ENCODE measurements at regions not wholly inside any gene's neighbourhood (a gene's known extent, or its start where the extent isn't known, plus 50 kb on each side); places are given as distances from the start of the nearest gene placed in this dataset.

DNA sequence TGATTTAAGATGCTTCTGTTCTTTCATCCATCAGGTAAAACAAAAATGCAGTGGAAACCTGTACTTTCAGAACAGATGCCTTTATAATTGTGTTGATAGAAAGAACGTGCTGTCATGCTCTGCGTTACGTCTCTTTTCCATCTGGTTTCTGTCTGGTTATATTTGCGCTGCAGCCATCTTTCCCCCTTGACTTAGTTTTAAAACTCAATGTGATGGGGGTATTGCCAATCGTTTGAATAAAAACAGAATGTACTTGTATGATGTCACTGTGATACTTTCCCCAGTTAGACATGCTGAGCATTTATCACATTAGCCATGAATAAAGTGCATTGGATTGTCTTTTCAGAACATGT, 508.6 kb downstream of the ADCYAP1 start:
- TF ChIP-seq POLR2A (IDR thresholded peaks at IDR 0.05) (no peak), POLR2AphosphoS5 (IDR thresholded peaks at IDR 0.05; ENCODE audit: insufficient read depth in 1 of 2, low read depth in 1 of 2) (no peak), CTCF (IDR thresholded peaks at IDR 0.05) (no peak)

GRCh38 chr18:1416074-1416473, 511.4 kb downstream of the ADCYAP1 start:
- no peaks in the 10 kb centered on the region for H3K27me3 ChIP-seq
- no peak overlapping the region for H3K27ac ChIP-seq
- no peak overlapping the region for H3K4me3 ChIP-seq
- no peaks in the 10 kb centered on the region for H3K9me3 ChIP-seq
- no peaks in the 10 kb centered on the region for H3K36me3 ChIP-seq
- DNase-seq (ENCODE audit: extremely low spot score in 2 of 2): no peak
- intact Hi-C loops (cut with DNase I): no loop called here
- no peak for TF ChIP-seq CTCF (IDR thresholded peaks at IDR 0.05)
- no peak for TF ChIP-seq POLR2A (IDR thresholded peaks at IDR 0.05)
- TF ChIP-seq POLR2AphosphoS5 (IDR thresholded peaks at IDR 0.05; ENCODE audit: insufficient read depth in 1 of 2, low read depth in 1 of 2): no peak
- H3K4me1 ChIP-seq: no peaks in the 10 kb centered on the region

More for the DNA sequence above, 508.6 kb downstream of the ADCYAP1 start:
- H3K9me3 ChIP-seq: no peaks in the 10 kb centered on the region
- no peaks in the 10 kb centered on the region for H3K36me3 ChIP-seq
- DNase-seq (ENCODE audit: extremely low spot score in 2 of 2): no peak
- H3K4me1 ChIP-seq: no peaks in the 10 kb centered on the region
- intact Hi-C loops (cut with DNase I): no loop called here
- H3K27ac ChIP-seq: no peak overlapping the region
- H3K4me3 ChIP-seq: no peak overlapping the region
- H3K27me3 ChIP-seq: no peaks in the 10 kb centered on the region

DNA sequence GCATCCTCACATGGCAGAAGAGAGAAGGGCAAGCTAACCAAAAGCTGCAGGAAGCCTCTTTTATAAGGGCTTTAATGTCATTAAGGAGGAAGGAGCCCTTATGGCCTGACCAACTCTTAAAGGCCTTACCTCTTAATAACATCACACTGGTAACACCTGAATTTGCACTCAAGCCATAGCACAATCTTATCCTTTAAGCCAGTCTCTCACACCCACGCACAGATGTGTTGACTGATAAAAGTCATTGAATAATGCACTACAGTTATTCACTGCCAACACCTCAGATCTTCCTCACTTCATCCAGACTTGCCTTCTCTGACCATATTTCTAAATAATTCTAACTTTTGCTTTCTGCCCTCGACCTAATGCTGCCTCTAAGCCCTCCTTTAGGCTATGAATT, 516.8 kb downstream of the ADCYAP1 start:
- no peaks in the 10 kb centered on the region for H3K36me3 ChIP-seq
- H3K27me3 ChIP-seq: no peaks in the 10 kb centered on the region
- H3K9me3 ChIP-seq: no peaks in the 10 kb centered on the region
- no peaks in the 10 kb centered on the region for H3K4me1 ChIP-seq
- intact Hi-C loops (cut with DNase I): no loop called here
- H3K4me3 ChIP-seq: no peak overlapping the region
- TF ChIP-seq POLR2A (IDR thresholded peaks at IDR 0.05) (no peak), POLR2AphosphoS5 (IDR thresholded peaks at IDR 0.05; ENCODE audit: insufficient read depth in 1 of 2, low read depth in 1 of 2) (no peak), CTCF (IDR thresholded peaks at IDR 0.05) (no peak)
- no peak for DNase-seq (ENCODE audit: extremely low spot score in 2 of 2)
- H3K27ac ChIP-seq: no peak overlapping the region

- no peaks in the 10 kb centered on the region for H3K36me3 ChIP-seq
- intact Hi-C loops (cut with DNase I): no loop called here
- no peak overlapping the region for H3K27ac ChIP-seq
- H3K9me3 ChIP-seq: no peaks in the 10 kb centered on the region
- no peak overlapping the region for H3K4me3 ChIP-seq
- TF ChIP-seq POLR2A (IDR thresholded peaks at IDR 0.05): no peak
- no peak for TF ChIP-seq CTCF (IDR thresholded peaks at IDR 0.05)
- no peak for DNase-seq (ENCODE audit: extremely low spot score in 2 of 2)
- H3K4me1 ChIP-seq: no peaks in the 10 kb centered on the region
- H3K27me3 ChIP-seq: no peaks in the 10 kb centered on the region
Observed at GRCh38 chr18:1422634-1423033, 518.0 kb downstream of the ADCYAP1 start.

DNA sequence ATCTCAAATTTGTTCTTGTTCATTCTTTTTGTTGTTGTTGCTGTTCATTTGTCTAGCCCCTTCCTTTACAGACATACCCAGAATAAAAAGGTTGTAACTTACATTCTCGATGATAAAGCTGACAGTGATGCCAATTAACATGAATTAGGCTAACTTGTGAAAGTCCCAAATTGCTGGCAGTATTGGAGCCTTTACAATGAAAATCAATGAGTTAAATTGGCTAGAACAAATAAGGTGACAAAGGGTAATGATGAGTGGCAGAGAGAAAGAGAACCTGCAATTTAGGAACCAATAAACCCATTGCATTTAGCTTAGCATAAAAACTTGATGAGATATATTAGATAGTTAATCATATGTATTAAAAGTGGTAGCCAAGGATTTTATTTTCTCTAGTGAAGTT, 521.0 kb downstream of the ADCYAP1 start:
- H3K27me3 ChIP-seq: no peaks in the 10 kb centered on the region
- no peak for DNase-seq (ENCODE audit: extremely low spot score in 2 of 2)
- intact Hi-C loops (cut with DNase I): no loop called here

More for the DNA sequence above, 521.0 kb downstream of the ADCYAP1 start:
- no peak for TF ChIP-seq CTCF (IDR thresholded peaks at IDR 0.05)
- no peak for TF ChIP-seq POLR2A (IDR thresholded peaks at IDR 0.05)
- no peak for TF ChIP-seq POLR2AphosphoS5 (IDR thresholded peaks at IDR 0.05; ENCODE audit: insufficient read depth in 1 of 2, low read depth in 1 of 2)
- Histone ChIP-seq H3K36me3 (no peaks in the 10 kb centered on the region), H3K9me3 (no peaks in the 10 kb centered on the region), H3K4me3 (no peak overlapping the region), H3K4me1 (no peaks in the 10 kb centered on the region), H3K27ac (no peak overlapping the region)
